ENCODE measurements at regions not wholly inside any gene's neighbourhood (a gene's known extent, or its start where the extent isn't known, plus 50 kb on each side); places are given as distances from the start of the nearest gene placed in this dataset.
A peak's percentile ranks its signal among the peaks of the same experiment; 100 is the strongest.

DNA sequence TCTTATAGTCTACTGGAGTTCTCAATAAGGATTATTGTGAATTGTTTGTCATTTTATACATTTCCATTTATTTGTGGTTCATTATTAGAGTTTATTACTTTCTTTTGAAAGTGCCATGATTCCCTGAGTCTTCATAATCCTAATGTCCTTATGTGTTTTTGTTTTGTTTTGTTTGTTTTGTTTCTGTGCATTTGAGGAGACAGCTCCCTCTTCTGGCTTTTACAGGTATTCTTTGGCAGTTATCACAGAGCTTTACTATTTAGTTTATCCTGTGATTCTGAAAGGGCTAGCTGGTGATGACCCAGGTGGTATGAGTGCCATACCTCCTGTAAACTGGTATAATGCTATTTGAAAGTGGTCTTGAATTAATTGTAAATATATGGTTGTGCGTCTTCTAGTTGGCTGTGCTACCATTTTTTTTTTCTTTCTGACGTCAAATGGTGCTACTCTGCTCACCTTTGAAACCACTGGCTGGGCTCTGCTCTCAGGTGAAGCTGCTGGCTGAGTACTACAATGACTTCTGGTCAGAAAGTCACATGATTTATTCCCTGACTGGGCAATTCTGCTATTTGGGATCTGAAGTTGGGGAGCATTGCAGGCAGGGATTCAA, 751.2 kb downstream of the JRKL start:
- DNase-seq (ENCODE audit: low spot score): no peak

GRCh38 chr11:97143463-97143862, 753.6 kb downstream of the JRKL start:
- no peak for DNase-seq (ENCODE audit: low spot score)

DNA sequence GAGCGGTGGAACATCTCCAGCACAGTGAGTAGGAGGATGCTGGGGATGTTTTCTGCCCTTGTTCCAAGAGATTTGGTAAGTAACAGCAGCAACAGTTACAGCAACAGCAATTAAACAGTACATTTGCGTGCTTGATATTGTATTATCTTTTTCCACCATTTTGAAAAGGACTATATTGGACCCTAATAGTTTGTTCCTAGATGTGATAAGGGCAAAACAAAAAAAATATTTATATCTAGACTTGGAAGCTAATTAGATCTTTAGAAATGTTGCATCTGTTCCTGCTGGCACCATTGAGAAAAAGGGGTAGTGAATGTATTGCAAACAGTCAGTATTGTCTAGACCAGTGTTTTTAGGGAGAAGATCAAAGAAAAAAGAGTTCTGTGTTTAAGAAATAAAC, 759.9 kb downstream of the JRKL start:
- DNase-seq (ENCODE audit: low spot score): no peak

DNA sequence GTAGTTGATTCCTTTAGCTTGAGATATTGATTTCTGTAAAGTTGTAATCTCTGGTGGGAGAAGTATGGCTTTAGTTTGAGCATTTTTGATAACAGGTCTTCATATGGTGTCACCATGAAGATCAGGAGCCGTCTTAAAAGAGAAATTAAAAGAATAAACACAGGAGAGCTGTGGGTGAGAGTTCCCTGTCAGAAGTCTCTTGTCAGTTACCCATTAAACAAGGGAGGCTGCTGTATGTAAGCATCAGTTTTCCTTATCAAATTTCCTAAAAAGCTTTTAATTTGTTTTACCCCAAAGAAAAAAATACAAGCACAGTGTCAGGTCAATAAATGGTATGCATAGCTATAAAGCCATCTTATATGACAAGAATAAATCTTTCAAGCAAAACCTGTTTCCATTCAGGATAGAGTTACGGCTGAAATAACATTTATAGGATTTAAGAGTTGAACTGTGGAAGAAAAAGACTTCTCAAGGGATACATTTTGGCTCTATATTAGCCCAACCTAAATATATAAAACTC, 767.5 kb downstream of the JRKL start:
- DNase-seq (ENCODE audit: low spot score): no peak

DNA sequence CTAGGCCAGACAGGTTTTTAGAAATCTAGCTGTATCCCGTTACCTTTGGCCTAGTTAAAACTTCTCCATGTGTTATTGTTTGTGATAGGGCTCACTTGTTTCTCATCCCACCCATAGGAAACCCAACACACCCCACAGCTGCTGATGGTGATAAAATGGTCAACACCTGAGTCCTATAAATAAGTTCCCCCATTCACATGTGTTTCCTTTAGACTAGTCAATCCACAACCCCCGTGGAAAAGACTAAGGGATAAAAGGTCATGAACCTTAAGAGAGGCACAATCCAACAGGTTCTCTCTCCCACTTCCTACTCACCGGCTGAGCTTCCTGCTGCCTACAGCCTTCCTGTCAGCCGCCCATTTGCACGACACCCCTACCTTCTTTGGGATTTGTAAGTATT, 768.4 kb downstream of the JRKL start:
- no peak for DNase-seq (ENCODE audit: low spot score)

GRCh38 chr11:97163631-97164191, 773.9 kb downstream of the JRKL start:
- DNase-seq (ENCODE audit: low spot score): no peak

GRCh38 chr11:97201743-97202612, 812.2 kb downstream of the JRKL start:
- no peak for DNase-seq (ENCODE audit: low spot score)

GRCh38 chr11:97202613-97203292, 812.9 kb downstream of the JRKL start:
- DNase-seq (ENCODE audit: low spot score): no peak

- DNase-seq (ENCODE audit: low spot score): no peak
Observed at GRCh38 chr11:97218011-97218410, 828.2 kb downstream of the JRKL start.

GRCh38 chr11:97223647-97224046, 833.8 kb downstream of the JRKL start:
- DNase-seq (ENCODE audit: low spot score): no peak

- no peak for DNase-seq (ENCODE audit: low spot score)
Observed at GRCh38 chr11:97224396-97224795, 834.6 kb downstream of the JRKL start.

DNA sequence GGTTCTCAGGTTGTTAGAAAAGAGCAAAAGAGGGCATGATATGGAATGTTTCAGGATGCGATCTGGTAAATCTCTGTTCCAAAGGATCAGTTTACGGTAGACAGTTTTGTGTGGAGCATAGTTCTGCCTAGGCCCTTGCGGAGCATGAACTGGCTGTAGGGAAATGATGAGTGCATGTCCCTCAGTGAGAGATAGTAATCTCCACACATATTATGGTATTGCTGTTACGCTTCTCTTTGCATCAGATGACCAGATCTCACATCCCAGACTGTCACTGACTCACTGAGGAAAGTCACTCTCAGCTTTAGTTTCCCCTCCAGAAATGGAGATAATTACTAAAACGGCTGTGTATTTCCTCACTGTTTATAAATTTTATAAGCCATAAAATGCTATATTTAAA, 836.0 kb downstream of the JRKL start:
- DNase-seq (ENCODE audit: low spot score): no peak

- no peak for DNase-seq (ENCODE audit: low spot score)
Observed at GRCh38 chr11:97229936-97230335, 840.1 kb downstream of the JRKL start.

GRCh38 chr11:97231231-97231630, 841.4 kb downstream of the JRKL start:
- DNase-seq (ENCODE audit: low spot score): no peak

DNA sequence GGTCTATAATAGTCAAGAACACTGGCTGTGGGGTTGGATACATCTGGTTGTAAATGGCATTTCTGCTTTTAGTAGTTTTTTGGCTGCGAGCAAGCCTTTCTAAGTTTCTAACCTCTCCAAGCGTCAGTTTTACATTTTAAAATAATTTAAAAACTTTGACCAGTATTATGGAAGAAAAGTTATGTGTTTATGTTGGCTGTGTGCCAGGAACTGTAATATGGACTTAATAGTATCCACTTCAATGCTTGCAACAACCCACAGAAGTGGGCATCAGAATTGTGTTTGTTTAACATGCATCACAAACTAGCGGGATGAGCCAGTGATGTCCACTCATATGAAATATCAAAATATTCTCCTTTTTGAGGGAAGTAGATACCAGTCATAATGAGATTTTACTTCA, 844.2 kb downstream of the JRKL start:
- no peak for DNase-seq (ENCODE audit: low spot score)

- no peak for DNase-seq (ENCODE audit: low spot score)
Observed at GRCh38 chr11:97237151-97237550, 847.3 kb downstream of the JRKL start.

GRCh38 chr11:97247601-97248000, 857.8 kb downstream of the JRKL start:
- no peak for DNase-seq (ENCODE audit: low spot score)

GRCh38 chr11:97254790-97255189, 865.0 kb downstream of the JRKL start:
- DNase-seq (ENCODE audit: low spot score): no peak

DNA sequence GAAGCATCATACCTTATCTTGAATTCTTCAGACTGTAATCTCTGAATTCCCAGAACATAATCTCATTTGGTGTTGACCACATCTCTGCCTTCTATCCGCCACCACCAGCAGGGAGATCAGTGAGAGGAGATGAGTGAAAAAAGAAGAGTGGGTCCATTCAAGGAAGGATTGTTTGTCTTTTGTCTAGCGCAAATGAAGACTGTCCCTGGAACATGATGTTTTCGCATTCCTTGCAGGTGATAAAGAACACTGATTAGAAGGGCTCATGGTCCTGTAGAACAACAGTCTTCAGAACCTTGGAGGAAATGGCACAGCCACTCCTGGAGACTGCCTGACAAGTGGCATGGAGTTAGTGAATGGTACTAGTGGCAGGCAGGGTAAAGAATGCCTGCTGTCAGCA, 869.6 kb downstream of the JRKL start:
- no peak for DNase-seq (ENCODE audit: low spot score)

- DNase-seq (ENCODE audit: low spot score): no peak
Observed at GRCh38 chr11:97259884-97260283, 870.1 kb downstream of the JRKL start.

GRCh38 chr11:97263183-97263858, 873.5 kb downstream of the JRKL start:
- no peak for DNase-seq (ENCODE audit: low spot score)

- DNase-seq (ENCODE audit: low spot score): peak; percentile 0
Observed at GRCh38 chr11:97269527-97269926, 879.7 kb downstream of the JRKL start.

All from HuH-7 (cell line).